Left lobe of liver (tissue), 2 donors: ENCODE measurements at regions not wholly inside any gene's neighbourhood (a gene's known extent, or its start where the extent isn't known, plus 50 kb on each side); places are given as distances from the start of the nearest gene placed in this dataset.
"Not testable (repeated sequence)": the region's sequence is repeated elsewhere in the genome, so short reads cannot be mapped to it uniquely, and the experiment has no call there.

Experiments used
- ATAC-seq: fragments of 200-7000 bp; cut with Tn5 transposase; one replicate; pipeline ENCODE4 v1.9.1; 2020; ENCODE audit warnings: mild to moderate bottlenecking, moderate library complexity
- DNase-seq: peaks from one replicate; pipeline ENCODE4 v3.0.0-alpha.2; 2020; ENCODE audit warnings: low spot score
- donor health status: DM: no; HTN: no; CAD: no; lungs with moderate emphysema.
- donor health status: DM: no; HTN: yes; CAD: no.

GRCh38 chr10:23493711-23494110, 54.8 kb downstream of the OTUD1 start:
- DNase-seq, result no peak

GRCh38 chr10:23496727-23497126, 57.9 kb downstream of the OTUD1 start:
- ATAC-seq, result no peak
- no peak for DNase-seq

More at GRCh38 chr10:23493711-23494110, 54.8 kb downstream of the OTUD1 start:
- ATAC-seq, result no peak

GRCh38 chr10:23499372-23500132, 60.7 kb downstream of the OTUD1 start:
- DNase-seq, result no peak
- no peak for ATAC-seq

- no peak for DNase-seq
- peak; percentile 83 for ATAC-seq
Observed at GRCh38 chr10:23505797-23506465, 67.1 kb downstream of the OTUD1 start.

GRCh38 chr10:23512355-23513058, 73.6 kb downstream of the OTUD1 start:
- peak; percentile 33 for ATAC-seq
- no peak for DNase-seq

GRCh38 chr10:23513621-23514020, 74.7 kb downstream of the OTUD1 start:
- ATAC-seq, DNase-seq: not testable (repeated sequence)

- DNase-seq (no peak), ATAC-seq (no peak)
Observed at GRCh38 chr10:23514321-23514720, 75.4 kb downstream of the OTUD1 start.

- no peak for DNase-seq
- peak; percentile 86 for ATAC-seq
Observed at GRCh38 chr10:23516530-23516929, 77.7 kb downstream of the OTUD1 start.

- ATAC-seq (peak; percentile 77), DNase-seq (no peak)
Observed at GRCh38 chr10:23517155-23517554, 78.3 kb downstream of the OTUD1 start.

GRCh38 chr10:23521735-23522134, 82.9 kb downstream of the OTUD1 start:
- ATAC-seq (no peak), DNase-seq (no peak)

GRCh38 chr10:23522345-23522744, 83.5 kb downstream of the OTUD1 start:
- DNase-seq, result no peak
- no peak for ATAC-seq

- no peak for DNase-seq
- ATAC-seq, result no peak
Observed at GRCh38 chr10:23523251-23523650, 84.4 kb downstream of the OTUD1 start.

GRCh38 chr10:23525406-23525805, 86.5 kb downstream of the OTUD1 start:
- ATAC-seq (peak; percentile 96), DNase-seq (no peak)

GRCh38 chr10:23528419-23528818, 89.5 kb downstream of the OTUD1 start:
- ATAC-seq, result no peak
- DNase-seq, result no peak

- ATAC-seq (no peak), DNase-seq (no peak)
Observed at GRCh38 chr10:23529625-23530024, 90.8 kb downstream of the OTUD1 start.

- no peak for ATAC-seq
Observed at GRCh38 chr10:23530079-23530478, 91.2 kb downstream of the OTUD1 start.

GRCh38 chr10:23533212-23533611, 94.3 kb downstream of the OTUD1 start:
- ATAC-seq, result no peak

More at GRCh38 chr10:23530079-23530478, 91.2 kb downstream of the OTUD1 start:
- no peak for DNase-seq

GRCh38 chr10:23534326-23534725, 95.5 kb downstream of the OTUD1 start:
- DNase-seq (no peak), ATAC-seq (no peak)

More at GRCh38 chr10:23533212-23533611, 94.3 kb downstream of the OTUD1 start:
- no peak for DNase-seq

GRCh38 chr10:23534761-23535160, 95.9 kb downstream of the OTUD1 start:
- DNase-seq, result no peak
- ATAC-seq, result no peak

GRCh38 chr10:23535381-23535780, 96.5 kb downstream of the OTUD1 start:
- ATAC-seq (peak; percentile 28), DNase-seq (no peak)

- DNase-seq (no peak), ATAC-seq (no peak)
Observed at GRCh38 chr10:23538968-23539367, 100.1 kb downstream of the OTUD1 start.
